NCI-H2196 (cell line): ENCODE measurements at regions not wholly inside any gene's neighbourhood (a gene's known extent, or its start where the extent isn't known, plus 50 kb on each side); places are given as distances from the start of the nearest gene placed in this dataset.
"Not testable (repeated sequence)": the region's sequence is repeated elsewhere in the genome, so short reads cannot be mapped to it uniquely, and the experiment has no call there.

Source experiments
- DNase-seq: peaks from one replicate; lab custom pipeline; 2025; ENCODE audit not compliant: unreplicated experiment; lab: John Stamatoyannopoulos, UW

DNA sequence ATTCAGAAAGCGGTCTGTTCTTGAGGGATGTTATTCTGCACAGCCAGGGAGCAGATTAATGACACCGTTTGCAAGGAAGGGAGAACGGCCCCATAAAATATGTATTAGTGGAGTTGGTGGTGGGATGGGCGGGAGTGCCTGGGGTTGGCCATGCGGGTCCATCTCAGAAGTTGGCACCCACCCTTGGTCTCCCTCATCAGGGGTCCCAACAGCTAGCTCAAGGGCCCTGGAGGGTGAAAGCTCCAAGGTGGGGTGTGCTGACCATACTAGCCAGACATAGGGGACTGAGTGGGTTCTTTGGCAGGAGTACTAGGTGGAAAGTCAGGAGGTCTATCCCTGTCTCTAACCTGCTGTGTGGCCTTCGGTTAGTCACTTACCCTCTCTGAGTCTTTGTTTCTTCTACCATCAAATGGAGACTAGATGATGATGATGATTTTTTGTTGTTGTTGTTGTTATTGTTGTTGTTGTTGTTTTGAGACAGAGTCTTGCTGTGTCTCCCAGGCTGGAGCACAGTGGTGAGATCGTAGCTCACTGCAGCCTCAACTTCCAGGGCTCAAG lies 83.2 kb upstream of the BRD7 start:
- DNase-seq, result no peak

DNA sequence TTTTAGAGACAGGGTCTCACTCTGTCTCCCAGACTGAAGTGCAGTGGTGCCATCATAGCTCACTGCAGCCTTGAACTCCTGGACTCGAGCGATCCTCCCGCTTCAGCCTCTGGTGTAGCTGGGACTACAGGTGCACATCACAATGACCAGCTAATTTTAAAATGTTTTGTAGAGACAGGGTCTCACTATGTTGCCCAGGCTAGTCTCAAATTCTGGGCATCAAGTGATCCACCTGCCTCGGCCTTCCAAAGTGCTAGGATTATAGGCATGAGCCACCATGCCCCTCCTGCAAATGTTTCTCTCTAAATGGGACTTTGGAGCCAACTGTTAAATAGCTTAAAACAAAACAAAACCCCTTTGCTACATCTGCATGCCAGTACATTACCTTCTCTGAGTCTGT lies 82.2 kb upstream of the BRD7 start:
- DNase-seq, result no peak

DNA sequence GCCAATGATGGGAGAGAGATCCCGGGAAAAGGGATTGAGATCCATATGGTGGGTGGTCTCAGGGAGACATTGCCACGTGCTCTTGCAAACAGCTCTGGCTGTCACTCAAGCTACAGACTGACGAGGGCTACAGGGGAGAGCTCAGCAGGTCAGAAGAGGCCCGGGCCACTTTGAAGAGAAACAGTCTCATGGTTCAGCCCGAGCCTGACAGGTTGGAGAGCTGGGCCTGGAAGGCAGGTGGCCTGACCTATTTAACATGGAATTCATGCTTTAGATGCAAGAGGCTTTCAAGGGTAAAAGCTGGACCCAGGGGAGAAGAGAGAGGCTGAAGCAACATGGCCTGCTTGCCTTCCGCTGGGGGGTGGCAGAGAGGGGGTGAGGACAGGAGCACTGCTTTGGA lies 81.0 kb upstream of the BRD7 start:
- DNase-seq, result no peak

DNA sequence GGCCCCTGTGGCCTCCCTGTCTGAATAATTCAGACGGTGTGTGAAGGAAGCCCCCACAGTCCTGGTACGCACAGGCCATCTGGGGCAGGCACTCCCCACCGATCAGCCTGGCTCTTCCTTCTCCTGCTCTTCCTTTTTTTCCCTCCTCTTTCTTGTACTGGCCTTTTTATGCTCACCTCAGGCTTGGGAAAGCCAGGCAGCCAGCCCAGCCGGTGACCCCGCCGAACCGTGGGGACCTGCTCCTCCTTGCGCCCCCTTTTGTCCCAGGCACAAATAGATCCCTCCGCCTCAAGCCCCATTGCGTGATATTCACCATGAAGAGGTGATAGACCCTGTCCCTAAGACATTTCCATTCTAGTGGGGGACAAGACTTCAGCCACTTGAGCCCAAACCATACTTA lies 80.2 kb upstream of the BRD7 start:
- DNase-seq, result no peak

DNA sequence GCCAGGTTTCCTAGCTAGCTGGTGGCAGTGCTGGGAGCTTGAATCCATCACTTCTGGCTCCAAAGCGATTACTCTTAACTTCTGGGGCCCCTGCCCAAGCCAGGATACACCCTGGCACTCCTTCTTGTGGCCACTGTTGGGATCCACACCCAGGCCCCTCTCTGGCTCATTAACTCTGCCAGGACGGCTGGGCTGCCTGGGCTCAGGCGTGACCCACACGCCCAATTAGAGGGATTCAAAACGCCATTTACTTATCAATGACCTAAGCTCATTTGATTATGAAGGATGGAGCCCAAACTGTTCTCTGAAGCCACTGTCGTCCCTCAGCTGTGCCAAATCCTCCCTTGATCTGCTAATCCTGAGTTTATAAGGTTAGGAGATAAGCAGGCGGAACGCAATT lies 79.7 kb upstream of the BRD7 start:
- DNase-seq, result no peak

DNA sequence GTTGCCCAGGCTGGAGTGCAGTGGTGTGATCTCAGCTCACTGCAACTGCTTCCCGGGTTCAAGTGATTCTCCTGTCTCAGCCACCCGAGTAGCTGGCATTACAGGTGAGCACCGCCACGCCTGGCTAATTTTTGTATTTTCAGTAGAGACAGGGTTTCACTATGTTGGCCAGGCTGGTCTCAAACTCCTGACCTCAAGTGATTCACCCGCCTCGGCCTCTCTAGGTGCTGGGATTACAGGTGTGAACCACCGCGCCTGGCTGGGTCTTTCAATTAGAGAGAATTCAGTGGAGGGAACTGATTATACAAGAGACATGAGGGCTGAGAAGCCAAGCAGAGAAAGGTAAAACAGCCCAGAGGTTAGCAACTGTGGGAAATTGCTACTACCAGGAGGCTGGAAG lies 78.6 kb upstream of the BRD7 start:
- DNase-seq, result not testable (repeated sequence)

DNA sequence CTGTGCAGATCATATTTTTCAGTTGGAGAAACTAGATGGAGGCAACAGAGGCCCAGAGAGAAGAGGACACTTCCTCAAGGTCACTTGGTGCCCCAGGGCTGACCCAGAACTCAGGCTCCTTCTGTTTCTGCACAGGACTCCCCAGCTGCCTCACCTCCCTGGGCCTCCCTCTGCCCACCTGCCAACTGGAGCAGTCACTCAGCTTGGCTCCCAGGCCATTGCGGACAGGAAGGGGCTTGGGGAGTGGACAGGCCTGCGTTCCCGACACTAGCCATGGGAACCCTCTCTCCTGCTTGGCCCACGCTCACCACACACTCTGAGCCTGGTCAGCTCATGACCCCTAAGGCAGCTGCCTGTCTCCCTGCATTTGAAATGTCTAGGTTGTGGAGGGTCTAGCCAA lies 78.1 kb upstream of the BRD7 start:
- no peak for DNase-seq

DNA sequence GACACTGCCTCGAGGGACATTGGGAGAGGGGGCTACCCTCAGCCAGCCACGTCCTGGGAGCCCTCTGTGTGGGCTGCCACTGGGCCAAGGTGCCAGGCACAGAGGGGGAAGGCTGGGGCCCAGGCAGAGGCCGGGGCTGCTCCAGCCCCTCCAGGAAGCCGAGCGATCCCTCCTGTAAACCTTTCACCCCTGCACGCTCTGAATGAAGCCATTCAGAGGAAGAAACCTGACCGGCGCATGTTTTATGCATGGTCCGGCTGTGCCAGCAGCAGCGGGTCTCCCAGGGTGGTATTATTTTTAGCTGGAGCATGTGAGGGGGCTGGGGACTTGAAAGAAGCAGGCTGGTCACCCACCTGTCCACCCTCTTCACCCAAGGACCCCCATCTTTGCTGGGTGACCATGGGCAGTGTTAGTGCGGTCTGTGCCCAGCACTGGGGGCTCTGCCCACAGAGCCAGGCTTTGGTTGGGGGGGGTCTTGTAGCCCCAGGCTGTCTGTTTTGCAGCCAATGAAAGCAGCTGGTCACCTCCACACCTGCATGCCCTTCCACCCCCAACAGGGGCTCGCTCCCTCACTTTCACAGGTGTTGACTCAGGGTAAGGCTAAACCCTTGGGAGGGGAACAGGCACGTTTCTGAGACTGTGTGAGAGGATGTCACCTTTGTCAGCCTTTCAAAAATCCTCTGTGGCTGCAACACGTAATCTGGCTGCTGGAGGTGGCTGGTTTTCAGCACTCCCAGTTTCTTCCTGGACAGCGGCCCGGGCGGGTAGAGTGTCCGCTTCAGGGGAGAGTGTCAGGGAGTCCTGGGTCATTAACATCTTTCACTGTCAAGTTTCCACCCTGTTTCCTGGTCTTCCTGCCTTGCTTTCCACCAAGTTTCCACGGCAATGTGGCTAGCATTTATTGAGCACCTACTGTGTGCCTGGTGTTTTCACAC lies 77.1 kb upstream of the BRD7 start:
- DNase-seq, result no peak

DNA sequence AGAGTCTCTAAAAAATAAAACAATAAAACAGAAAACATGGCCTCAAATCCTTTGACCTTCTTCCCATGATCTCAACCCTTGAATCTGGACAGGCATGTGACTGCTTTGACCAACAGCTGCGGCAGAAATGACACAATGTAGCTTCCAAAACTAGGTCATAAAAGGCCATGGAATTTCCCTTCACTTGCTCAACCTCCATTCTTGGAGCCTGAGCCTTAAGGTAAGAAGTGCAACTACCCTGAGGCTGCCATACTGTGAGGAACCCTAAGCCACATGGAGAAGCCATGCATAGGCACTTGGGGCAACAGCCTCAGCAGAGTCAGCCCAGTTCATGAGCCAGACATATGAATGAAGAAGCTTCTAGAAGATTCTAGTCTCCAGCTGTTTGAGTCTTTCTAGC lies 75.7 kb upstream of the BRD7 start:
- no peak for DNase-seq

DNA sequence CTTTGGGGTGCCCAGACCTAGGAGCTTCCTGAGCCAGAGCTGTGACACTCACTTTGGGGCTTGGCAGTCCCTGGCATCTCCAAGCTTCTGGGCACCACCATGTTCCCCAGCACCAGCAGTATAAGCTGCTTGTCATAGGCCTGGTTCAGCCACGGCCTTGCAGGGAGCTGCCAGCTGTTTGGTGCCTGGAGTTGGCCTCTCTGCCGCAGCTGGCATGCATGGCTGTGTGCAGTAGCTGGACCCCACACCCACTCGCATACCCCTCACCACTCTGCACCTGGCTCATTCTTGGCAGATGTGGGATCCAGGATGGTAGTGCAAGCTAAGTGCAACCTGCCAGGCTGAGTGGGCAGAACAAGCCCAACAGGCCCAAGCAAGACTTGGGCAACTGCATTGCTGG lies 73.4 kb upstream of the BRD7 start:
- no peak for DNase-seq

DNA sequence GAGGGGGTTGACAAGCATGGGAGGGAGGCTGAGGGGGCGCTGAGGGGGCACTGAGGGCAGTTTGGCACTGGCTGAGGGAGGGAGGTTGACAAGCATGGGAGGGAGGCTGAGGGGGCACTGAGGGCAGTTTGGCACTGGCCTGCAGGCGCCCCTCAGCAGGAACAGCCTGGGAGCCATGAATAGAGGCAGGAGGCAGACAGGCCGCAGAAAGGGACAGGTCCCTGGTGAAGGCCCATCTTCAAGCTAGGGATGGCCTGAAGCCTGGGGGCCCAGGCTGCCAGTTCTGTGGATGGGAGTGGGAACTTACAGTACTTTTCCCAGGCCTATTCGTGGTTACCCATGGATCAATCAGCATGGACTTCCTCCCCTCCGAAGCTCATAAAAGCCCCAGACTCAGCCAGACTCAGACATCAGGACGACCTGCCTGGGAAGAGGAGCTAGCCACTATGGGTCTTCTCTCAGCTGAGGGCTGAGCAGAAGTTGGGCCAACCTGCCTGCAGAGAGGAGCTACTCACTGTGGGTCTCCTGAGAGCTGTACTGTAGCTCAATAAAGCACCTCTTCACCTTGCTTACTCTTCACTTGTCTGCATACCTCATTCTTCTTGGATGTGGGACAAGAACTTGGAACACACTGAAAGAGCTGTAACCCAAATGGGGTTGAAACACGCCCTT lies 72.8 kb upstream of the BRD7 start:
- no peak for DNase-seq

DNA sequence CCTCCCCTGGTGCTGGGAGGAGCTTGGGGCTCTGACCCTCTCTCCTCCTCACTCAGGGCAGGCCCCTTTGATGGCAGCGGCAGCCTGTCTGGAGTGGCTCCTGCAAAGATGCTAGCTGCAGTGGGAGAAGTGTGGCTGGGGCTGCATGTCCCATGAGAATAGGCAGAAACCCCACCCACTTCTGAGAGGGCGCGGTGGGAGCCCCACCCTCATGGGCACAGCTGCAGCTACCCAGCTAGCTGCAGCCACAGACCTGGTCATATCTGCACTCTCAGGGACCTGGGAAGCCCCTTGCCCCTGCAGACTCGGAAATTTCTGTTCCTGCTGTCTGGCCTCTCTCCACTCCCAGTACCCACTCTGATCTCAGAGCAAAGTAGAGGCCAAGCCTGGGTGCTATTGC lies 72.2 kb upstream of the BRD7 start:
- DNase-seq, result no peak

DNA sequence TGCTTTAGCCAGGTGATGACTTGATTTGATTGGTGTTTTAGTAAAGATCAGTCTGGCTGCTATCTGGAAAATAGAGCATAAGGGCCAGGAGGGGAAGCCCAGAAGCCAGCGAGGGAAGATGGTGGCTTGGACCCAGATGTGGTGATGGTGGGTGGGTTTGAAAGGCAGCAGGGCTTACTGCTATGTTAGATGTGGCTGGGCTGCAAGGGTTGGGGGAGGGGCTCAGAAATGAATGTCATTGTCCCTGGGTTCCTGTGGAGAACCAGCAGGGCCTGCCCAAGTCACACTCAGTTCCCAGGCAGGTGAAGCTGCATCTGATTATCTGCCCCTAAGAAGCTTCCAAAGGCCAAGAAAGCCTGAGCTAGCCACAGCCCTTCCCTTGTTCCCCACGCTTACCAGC lies 71.7 kb upstream of the BRD7 start:
- DNase-seq, result no peak

DNA sequence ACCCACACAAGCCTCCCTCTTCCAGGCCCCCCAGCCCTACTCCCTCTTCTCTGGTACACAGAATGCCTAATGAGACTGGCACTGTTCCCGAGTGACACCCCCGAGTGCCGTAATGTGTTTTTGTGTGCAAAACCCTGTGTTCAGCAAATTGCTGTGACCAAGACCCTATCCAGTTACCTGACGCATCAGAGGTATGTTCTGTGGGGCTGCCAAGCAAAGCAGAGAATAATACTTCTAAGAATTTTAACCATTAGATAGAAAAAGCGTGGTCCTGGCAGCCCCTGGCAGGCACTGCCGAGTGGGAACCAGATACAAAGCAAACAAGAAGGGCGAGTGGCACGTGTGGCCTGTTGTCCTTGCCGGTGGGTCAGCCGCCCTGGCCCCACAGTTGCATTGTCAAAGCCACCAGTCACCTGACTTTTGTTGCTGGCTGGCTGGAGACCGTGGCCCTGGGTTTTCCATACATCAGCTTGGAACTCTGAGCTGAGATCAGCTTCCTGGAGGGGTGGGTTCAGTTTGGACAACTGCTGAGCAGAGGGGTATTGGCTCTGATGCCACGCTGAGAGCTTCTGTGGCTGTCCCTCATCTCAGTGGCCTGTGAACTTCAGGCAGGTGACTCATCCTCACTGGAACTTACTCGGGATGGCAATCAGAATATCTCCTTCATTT lies 69.1 kb upstream of the BRD7 start:
- no peak for DNase-seq

DNA sequence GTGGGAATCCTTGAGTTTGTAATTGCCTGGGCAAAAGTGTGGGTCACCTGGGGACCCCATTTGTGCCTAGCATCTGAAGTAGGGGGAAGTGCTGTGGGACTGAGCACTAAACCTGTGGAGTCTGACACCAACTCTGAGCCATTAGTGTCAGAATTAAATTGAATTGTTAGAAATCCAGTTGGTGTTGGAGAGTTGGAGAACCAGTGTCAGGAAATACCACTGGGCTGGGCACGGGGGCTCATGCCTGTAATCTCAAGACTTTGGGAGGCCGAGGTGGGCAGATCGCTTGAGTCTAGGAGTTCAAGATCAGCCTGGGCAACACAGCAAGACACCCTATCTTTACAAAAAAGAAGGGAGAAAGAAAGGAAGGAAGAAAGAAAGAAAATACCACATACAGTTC lies 67.5 kb upstream of the BRD7 start:
- DNase-seq, result no peak

DNA sequence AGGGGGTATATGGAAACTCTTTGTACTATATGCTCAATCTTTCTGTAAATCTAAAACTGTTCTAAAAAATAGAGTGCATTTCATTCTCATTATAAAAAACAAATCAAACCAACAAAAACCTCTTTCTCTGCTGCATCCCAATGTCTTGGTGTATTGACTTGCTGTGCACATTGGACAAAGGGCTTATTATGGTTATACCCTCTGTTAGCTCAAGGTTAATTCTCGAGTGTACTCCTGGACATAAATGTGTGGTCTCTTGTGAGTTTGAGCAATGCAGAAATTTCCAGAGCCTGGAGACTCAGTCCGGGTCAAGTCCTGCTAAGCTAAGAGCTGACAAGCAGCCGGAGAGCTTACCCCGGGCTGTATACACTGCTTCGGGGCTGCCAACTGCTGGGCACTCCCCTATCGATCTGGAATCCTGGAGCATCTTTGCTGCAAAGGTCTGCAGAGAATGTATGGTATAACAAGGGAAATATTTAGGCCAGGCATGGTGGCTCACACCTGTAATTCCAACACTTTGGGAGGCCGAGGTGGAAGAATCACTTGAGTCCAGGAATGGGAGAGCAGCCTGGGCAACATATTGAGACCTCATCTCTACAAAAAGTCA lies 66.2 kb upstream of the BRD7 start:
- no peak for DNase-seq

DNA sequence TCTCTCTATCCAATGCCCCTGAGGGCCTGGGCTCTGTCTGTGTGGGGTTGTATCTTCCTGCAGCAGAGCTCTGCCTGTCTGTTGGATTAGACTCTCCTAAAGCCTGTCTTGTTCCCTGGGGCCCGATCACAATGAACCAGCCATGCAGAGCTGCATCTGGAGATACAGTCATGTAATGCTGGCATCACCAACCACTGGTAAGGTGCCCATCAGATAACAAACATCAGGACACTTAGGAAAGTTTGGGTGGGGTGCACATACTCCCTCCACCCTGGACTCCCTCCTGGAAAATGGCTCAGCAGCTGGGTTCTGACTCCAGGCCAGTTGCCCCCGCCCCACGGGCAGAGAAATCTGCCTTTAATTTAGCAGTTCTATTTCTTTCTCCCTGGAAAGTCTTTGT lies 61.3 kb upstream of the BRD7 start:
- no peak for DNase-seq

DNA sequence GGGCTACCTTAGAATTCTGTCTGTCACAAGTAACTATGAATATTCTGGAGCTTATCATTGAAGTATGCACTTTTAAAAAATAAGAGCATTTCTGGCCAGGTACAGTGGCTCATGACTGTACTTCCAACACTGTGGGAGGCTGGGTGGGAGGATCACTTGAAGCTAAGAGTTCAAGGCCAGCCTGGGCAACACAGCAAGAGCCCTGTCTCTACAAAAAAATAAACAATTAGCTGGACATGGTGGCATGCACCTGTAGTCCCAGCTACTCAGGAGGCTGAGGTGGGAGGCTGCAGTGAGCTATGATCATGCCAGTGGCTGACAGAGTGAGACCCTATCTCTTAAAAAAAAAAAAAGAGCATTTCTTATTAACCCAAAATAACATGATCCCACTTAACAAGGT lies 60.0 kb upstream of the BRD7 start:
- DNase-seq, result no peak

DNA sequence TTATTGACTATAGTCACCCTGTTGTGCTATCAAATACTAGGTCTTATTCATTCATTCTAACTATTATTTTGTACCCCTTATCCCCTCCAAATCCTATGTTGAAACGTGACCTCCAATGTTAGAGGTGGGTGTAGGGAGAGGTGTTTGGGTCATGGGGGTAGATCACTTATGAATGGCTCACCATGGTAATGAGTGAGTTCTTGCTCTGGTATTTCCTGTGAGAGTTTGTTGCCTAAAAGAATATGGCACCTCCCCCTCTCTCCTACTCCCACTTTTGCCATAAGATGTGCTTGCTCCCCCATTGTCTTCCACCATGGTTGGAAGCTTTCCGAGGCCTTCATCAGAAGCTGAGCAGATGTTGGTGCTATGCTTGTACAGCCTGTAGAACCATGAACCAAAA lies 59.3 kb upstream of the BRD7 start:
- no peak for DNase-seq

DNA sequence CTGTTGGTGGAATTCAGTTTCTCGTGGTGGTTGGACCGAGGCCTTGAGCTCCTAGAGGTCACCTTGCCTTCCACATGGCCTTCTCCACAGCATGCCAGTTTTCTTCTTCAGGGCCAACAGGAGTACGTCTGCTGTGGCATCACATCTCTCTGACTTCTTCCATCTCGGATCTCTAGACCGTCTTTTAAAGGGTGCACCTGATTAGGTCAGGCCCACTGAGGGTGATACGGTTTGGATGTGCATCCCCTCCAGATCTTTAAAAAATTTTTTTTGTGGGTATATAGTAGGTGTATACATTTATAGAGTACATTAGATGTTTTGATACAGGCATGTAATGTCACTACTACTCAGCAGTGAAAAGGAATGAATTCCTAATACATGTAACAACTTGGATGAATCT lies 58.3 kb upstream of the BRD7 start:
- DNase-seq, result no peak

DNA sequence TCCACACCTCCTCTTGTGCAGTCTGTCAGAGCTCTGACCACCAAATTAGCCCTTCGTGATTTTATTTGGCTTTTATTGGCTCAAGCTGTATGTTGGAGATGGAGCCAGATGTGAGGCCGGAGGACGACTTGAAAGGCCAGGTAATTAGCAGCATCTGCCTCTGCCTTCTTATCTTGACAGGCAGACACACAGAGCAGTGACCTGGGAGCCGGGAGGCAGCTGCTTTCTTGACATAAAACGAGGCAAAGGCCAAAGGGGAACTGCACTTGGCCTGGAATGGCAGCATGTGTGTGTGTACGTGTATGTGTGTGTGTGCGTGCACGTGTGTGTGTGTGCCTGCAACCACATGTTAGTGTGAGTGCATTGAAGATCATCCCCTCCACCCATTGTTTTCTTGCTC lies 56.9 kb upstream of the BRD7 start:
- no peak for DNase-seq
